HepG2 (cell line): ENCODE measurements at regions not wholly inside any gene's neighbourhood (a gene's known extent, or its start where the extent isn't known, plus 50 kb on each side); places are given as distances from the start of the nearest gene placed in this dataset.

Source experiments
- GTF2F1 ChIP-seq: fragments of 150-350 bp; IDR thresholded peaks from 2 replicates; pipeline ENCODE4 v1.6.1; 2014; ENCODE audit warnings: low read length
- POLR2AphosphoS5 ChIP-seq: IDR thresholded peaks from 2 replicates; pipeline ENCODE4 v1.6.1; 2012; ENCODE audit warnings: low read depth, low read length
- TAF1 ChIP-seq: sonication (generic); formaldehyde crosslinking; IDR thresholded peaks from 2 replicates; pipeline ENCODE4 v1.4.0; 2020; ENCODE audit warnings: missing genetic modification reagents
- TRAFD1 ChIP-seq: sonication (generic); formaldehyde crosslinking; IDR thresholded peaks from 2 replicates; pipeline ENCODE4 v1.5.1; 2020; ENCODE audit warnings: missing genetic modification reagents, mild to moderate bottlenecking, borderline replicate concordance
- ZEB1 ChIP-seq: IDR thresholded peaks from 2 replicates; pipeline ENCODE4 v1.6.1; 2012; ENCODE audit warnings: mild to moderate bottlenecking, low read depth, inconsistent platforms; ENCODE audit not compliant: insufficient replicate concordance
- ZNF598 ChIP-seq: sonication (generic); formaldehyde crosslinking; IDR thresholded peaks from 2 replicates; pipeline ENCODE4 v1.5.1; 2020; ENCODE audit warnings: mild to moderate bottlenecking, missing genetic modification reagents, borderline replicate concordance
- ZZZ3 ChIP-seq: sonication (generic); formaldehyde crosslinking; IDR thresholded peaks from 2 replicates; pipeline ENCODE4 v1.4.0; 2020; ENCODE audit warnings: missing genetic modification reagents, mild to moderate bottlenecking, borderline replicate concordance

- TF ChIP-seq POLR2AphosphoS5 (no peak), ZZZ3 (CRISPR knock-in tag) (no peak), TAF1 (CRISPR knock-in tag) (no peak), GTF2F1 (no peak), ZNF598 (CRISPR knock-in tag) (no peak), ZEB1 (no peak), TRAFD1 (CRISPR knock-in tag) (no peak)
These were observed 184.8 kb upstream of the RPH3A start for GRCh38 chr12:112606611-112607365.
